HG03469 (cell line): ENCODE measurements at regions not wholly inside any gene's neighbourhood (a gene's known extent, or its start where the extent isn't known, plus 50 kb on each side); places are given as distances from the start of the nearest gene placed in this dataset.
A peak's percentile ranks its signal among the peaks of the same experiment; 100 is the strongest.
"Not testable (repeated sequence)": the region's sequence is repeated elsewhere in the genome, so short reads cannot be mapped to it uniquely, and the experiment has no call there.

Source experiments
- ATAC-seq: cut with Tn5 transposase; IDR thresholded peaks from one replicate; pipeline ENCODE4 v1.9.1; 2021; ENCODE audit warnings: mild to moderate bottlenecking, moderate library complexity, moderate number of reproducible peaks; ENCODE audit not compliant: unreplicated experiment

GRCh38 chr10:28354511-28354910 is 51.6 kb upstream of the MPP7 start:
- ATAC-seq = no peak

GRCh38 chr10:28355376-28355775 is 52.5 kb upstream of the MPP7 start:
- no peak for ATAC-seq

GRCh38 chr10:28359334-28359733 is 56.5 kb upstream of the MPP7 start:
- no peak for ATAC-seq

- no peak for ATAC-seq
Observed at GRCh38 chr10:28360175-28360574, 57.3 kb upstream of the MPP7 start.

GRCh38 chr10:28363376-28363775 is 60.5 kb upstream of the MPP7 start:
- ATAC-seq = no peak

- ATAC-seq = no peak
Observed at GRCh38 chr10:28365840-28366239, 63.0 kb upstream of the MPP7 start.

- ATAC-seq = no peak
Observed at GRCh38 chr10:28366994-28367393, 64.1 kb upstream of the MPP7 start.

GRCh38 chr10:28367413-28367812 is 64.5 kb upstream of the MPP7 start:
- no peak for ATAC-seq

GRCh38 chr10:28367929-28368484 is 65.1 kb upstream of the MPP7 start:
- ATAC-seq = peak; percentile 95

GRCh38 chr10:28370107-28370835 is 67.4 kb upstream of the MPP7 start:
- no peak for ATAC-seq

GRCh38 chr10:28371638-28372037 is 68.8 kb upstream of the MPP7 start:
- not testable (repeated sequence) for ATAC-seq

GRCh38 chr10:28374036-28374435 is 71.2 kb upstream of the MPP7 start:
- no peak for ATAC-seq

GRCh38 chr10:28375399-28376354 is 72.8 kb upstream of the MPP7 start:
- ATAC-seq = no peak

- no peak for ATAC-seq
Observed at GRCh38 chr10:28378986-28379585, 76.2 kb upstream of the MPP7 start.

GRCh38 chr10:28381466-28381865 is 78.6 kb upstream of the MPP7 start:
- no peak for ATAC-seq

- ATAC-seq = peak; percentile 72
Observed at GRCh38 chr10:28381903-28382347, 79.1 kb upstream of the MPP7 start.

- no peak for ATAC-seq
Observed at GRCh38 chr10:28382525-28383269, 79.8 kb upstream of the MPP7 start.

- no peak for ATAC-seq
Observed at GRCh38 chr10:28384557-28384956, 81.7 kb upstream of the MPP7 start.

- no peak for ATAC-seq
Observed at GRCh38 chr10:28385748-28386502, 83.1 kb upstream of the MPP7 start.

GRCh38 chr10:28386503-28386868 is 83.6 kb upstream of the MPP7 start:
- no peak for ATAC-seq
